Peyer's patch (tissue), 4 donors: ENCODE measurements at regions not wholly inside any gene's neighbourhood (a gene's known extent, or its start where the extent isn't known, plus 50 kb on each side); places are given as distances from the start of the nearest gene placed in this dataset.

ENCODE experiments used
- DNase-seq, 3 donors: peaks; one replicate each; pipeline ENCODE4 v3.0.0-alpha.2; 2017 to 2019
- H3K27ac ChIP-seq, 4 donors: fragments of 200-600 bp; sonication (generic); one replicate each; pipeline ENCODE4 v1.5.1; 2016 to 2019
- H3K27me3 ChIP-seq, 2 donors: fragments of 200-600 bp; sonication (generic); one replicate each; pipeline ENCODE4 v1.5.1; 2019
- H3K36me3 ChIP-seq, 3 donors: fragments of 200-600 bp; sonication (generic); one replicate each; pipeline ENCODE4 v1.5.1; 2016 to 2019
- H3K4me1 ChIP-seq, 4 donors: fragments of 200-600 bp; sonication (generic); one replicate each; pipeline ENCODE4 v1.5.1; 2016 to 2019
- H3K4me3 ChIP-seq, 4 donors: fragments of 200-600 bp; sonication (generic); 1 replicate in 3 of 4; 2 replicates in 1 of 4; pipeline ENCODE4 v1.5.1; 2016 to 2019; ENCODE audit warnings: mild to moderate bottlenecking in 1 of 4
- H3K9me3 ChIP-seq, 4 donors: fragments of 200-600 bp; sonication (generic); one replicate each; pipeline ENCODE4 v1.5.1; 2016 to 2019; ENCODE audit warnings: mild to moderate bottlenecking in 1 of 4
- CTCF ChIP-seq, 6 experiments: fragments of 450-650 bp in 4 of 6; fragments of 200-600 bp in 2 of 6; sonication (generic) in 1 of 6; IDR thresholded peaks; one replicate each; pipeline ENCODE4 v1.5.1; 2017 to 2019; ENCODE audit warnings: antibody characterized with exemption in 6 of 6, mild to moderate bottlenecking in 3 of 6, moderate library complexity in 1 of 6
- POLR2A ChIP-seq, 2 donors: fragments of 450-650 bp; IDR thresholded peaks; one replicate each; pipeline ENCODE4 v1.5.1; 2017; ENCODE audit warnings: antibody characterized with exemption in 2 of 2, mild to moderate bottlenecking in 2 of 2, moderate library complexity in 2 of 2

GRCh38 chr17:73942703-73943415, 260.6 kb upstream of the RPL38 start:
- DNase-seq = no peak
- no peak overlapping the region for H3K4me3 ChIP-seq

GRCh38 chr17:73943416-73944110, 259.9 kb upstream of the RPL38 start:
- H3K27me3 ChIP-seq = no peaks in the 10 kb centered on the region
- H3K4me3 ChIP-seq = no peak overlapping the region
- H3K9me3 ChIP-seq = no peaks in the 10 kb centered on the region
- DNase-seq = no peak
- no peaks in the 10 kb centered on the region for H3K36me3 ChIP-seq
- H3K4me1 ChIP-seq = no peaks in the 10 kb centered on the region
- TF ChIP-seq POLR2A (IDR thresholded peaks at IDR 0.05) (no peak), CTCF (IDR thresholded peaks at IDR 0.05) (no peak)
- no peak overlapping the region for H3K27ac ChIP-seq

More at GRCh38 chr17:73942703-73943415, 260.6 kb upstream of the RPL38 start:
- Histone ChIP-seq H3K27me3 (no peaks in the 10 kb centered on the region), H3K27ac (no peak overlapping the region), H3K9me3 (no peaks in the 10 kb centered on the region), H3K36me3 (no peaks in the 10 kb centered on the region), H3K4me1 (no peaks in the 10 kb centered on the region)
- TF ChIP-seq POLR2A (IDR thresholded peaks at IDR 0.05) (no peak), CTCF (IDR thresholded peaks at IDR 0.05) (no peak)

GRCh38 chr17:73944366-73944765, 259.1 kb upstream of the RPL38 start:
- TF ChIP-seq CTCF (IDR thresholded peaks at IDR 0.05) (no peak), POLR2A (IDR thresholded peaks at IDR 0.05) (no peak)
- H3K27ac ChIP-seq = no peak overlapping the region
- H3K27me3 ChIP-seq = no peaks in the 10 kb centered on the region
- no peak overlapping the region for H3K4me3 ChIP-seq
- DNase-seq = no peak
- no peaks in the 10 kb centered on the region for H3K36me3 ChIP-seq
- H3K4me1 ChIP-seq = no peaks in the 10 kb centered on the region
- no peaks in the 10 kb centered on the region for H3K9me3 ChIP-seq

- Histone ChIP-seq H3K27me3 (peaks cover 0 to 6% of the 10 kb centered on the region in 2 donors), H3K4me3 (no peak overlapping the region), H3K4me1 (peaks cover 0 to 6% (median 4%) of the 10 kb centered on the region in 4 donors), H3K36me3 (no peaks in the 10 kb centered on the region), H3K27ac (no peak overlapping the region), H3K9me3 (no peaks in the 10 kb centered on the region)
- TF ChIP-seq POLR2A (IDR thresholded peaks at IDR 0.05) = no peak
- TF ChIP-seq CTCF (IDR thresholded peaks at IDR 0.05) = no peak
- DNase-seq = no peak
Observed at GRCh38 chr17:73947281-73947965, 256.1 kb upstream of the RPL38 start.

GRCh38 chr17:73947966-73948355, 255.5 kb upstream of the RPL38 start:
- H3K27me3 ChIP-seq = peaks cover 0 to 10% of the 10 kb centered on the region in 2 donors
- DNase-seq = no peak
- no peak overlapping the region for H3K4me3 ChIP-seq
- no peaks in the 10 kb centered on the region for H3K9me3 ChIP-seq
- no peak overlapping the region for H3K27ac ChIP-seq
- H3K4me1 ChIP-seq = peaks cover 0 to 11% (median 7%) of the 10 kb centered on the region in 4 donors
- TF ChIP-seq POLR2A (IDR thresholded peaks at IDR 0.05) = no peak
- no peak for TF ChIP-seq CTCF (IDR thresholded peaks at IDR 0.05)
- no peaks in the 10 kb centered on the region for H3K36me3 ChIP-seq
